Putamen (tissue), 1 donor: ENCODE measurements at regions not wholly inside any gene's neighbourhood (a gene's known extent, or its start where the extent isn't known, plus 50 kb on each side); places are given as distances from the start of the nearest gene placed in this dataset.
A peak's percentile ranks its signal among the peaks of the same experiment; 100 is the strongest.

Source experiments
- DNase-seq: peaks from one replicate; pipeline ENCODE4 v3.0.0-alpha.2; 2016; ENCODE audit warnings: low spot score

GRCh38 chr1:14100919-14101318 is 400.9 kb downstream of the PRDM2 start:
- no peak for DNase-seq

GRCh38 chr1:14102180-14102579 is 402.2 kb downstream of the PRDM2 start:
- DNase-seq: no peak

GRCh38 chr1:14103878-14104430 is 404.0 kb downstream of the PRDM2 start:
- no peak for DNase-seq

- no peak for DNase-seq
Observed at GRCh38 chr1:14106126-14106525, 406.1 kb downstream of the PRDM2 start.

DNA sequence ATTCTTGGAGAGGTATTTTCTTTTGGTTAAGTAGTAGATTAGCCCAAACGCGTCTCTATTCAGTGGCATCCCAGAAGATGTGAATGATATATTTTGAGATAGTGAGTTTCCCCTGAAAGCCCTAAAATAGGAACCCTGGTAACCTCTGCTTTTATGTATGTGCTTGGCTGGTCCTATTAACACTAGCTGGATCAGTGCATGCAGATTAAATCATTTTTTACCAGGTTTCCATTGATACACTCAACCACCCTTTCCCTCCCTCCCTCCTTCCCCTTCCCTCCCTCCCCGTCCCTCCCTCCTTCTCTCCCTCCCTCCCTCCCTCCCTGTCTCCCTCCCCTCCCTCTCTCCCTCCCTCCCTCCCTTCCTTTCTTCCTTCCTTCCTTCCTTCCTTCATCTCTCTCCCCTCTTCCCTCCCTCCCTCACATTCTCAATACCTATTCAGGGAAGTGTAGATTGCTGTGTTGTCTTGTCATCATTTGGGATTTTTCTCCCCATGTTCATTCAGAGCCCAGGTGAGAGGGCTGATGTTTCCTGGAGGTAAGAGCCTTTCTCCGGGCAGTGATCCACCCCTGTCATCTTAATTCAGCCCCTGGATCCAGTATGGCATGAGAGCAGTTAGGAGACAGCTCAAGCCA is 406.8 kb downstream of the PRDM2 start:
- DNase-seq: no peak

DNA sequence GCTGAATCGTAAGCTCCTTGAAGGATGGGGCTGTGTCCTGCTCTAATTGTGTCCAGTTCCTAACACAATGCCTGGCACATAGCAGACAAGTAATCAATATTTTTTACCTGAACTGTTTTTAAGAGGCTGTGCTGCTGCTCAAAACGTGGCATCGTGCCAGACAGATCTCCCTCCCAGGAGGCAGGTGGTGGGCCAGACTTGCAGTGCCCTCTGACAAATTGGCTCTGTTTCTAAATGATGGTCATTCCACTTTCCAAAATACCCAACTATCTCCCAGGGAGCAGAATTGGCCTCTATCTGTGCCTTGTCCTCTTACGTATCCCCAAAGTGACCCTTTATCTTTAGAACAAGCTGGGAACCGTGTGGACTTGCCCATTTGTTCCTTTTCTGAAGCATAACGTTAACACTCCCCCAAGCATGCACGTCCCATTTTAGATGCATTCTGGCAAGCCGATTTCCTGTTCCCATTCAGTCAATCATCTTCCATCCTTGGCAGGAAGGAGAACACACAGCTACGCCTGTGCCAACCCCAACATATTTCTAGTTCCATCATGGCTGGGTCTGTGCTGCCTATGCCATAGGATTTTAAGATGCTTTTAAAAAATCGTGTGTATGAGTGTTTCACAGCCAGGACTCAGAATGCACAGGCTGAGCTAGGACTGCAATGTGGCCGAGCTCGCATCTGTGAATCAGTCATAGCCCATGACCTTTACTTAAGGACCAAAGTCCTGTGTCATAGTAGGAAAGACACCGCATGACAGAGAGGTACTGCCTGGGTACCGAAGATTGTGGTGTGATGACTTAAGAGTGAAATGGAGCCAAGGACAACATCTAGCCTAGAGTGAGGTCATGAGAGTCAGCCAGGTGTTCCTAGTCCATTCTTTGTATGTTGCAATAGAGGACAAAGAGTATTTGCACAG is 408.6 kb downstream of the PRDM2 start:
- peak; percentile 60 for DNase-seq

- no peak for DNase-seq
Observed at GRCh38 chr1:14109276-14109635, 409.3 kb downstream of the PRDM2 start.

GRCh38 chr1:14110040-14110439 is 410.1 kb downstream of the PRDM2 start:
- no peak for DNase-seq

DNA sequence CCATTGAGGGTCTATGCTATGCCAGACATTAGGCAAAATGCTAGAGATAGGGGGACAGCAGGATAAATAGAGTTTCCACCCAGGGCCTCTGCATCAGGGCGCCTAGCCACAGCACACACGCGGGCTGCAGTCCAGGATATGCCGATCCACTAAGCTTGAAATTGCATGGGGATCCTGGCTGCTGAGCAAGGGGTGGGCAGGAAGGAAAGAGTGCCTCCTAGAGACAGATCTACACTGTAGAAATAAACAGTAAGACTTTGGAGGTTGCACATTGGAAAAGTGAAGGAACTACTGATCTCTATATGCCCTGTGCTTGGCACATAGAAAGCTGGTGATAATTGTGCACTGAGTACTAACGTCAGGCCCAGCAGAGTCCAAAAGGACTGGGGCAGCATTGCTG is 411.1 kb downstream of the PRDM2 start:
- no peak for DNase-seq

DNA sequence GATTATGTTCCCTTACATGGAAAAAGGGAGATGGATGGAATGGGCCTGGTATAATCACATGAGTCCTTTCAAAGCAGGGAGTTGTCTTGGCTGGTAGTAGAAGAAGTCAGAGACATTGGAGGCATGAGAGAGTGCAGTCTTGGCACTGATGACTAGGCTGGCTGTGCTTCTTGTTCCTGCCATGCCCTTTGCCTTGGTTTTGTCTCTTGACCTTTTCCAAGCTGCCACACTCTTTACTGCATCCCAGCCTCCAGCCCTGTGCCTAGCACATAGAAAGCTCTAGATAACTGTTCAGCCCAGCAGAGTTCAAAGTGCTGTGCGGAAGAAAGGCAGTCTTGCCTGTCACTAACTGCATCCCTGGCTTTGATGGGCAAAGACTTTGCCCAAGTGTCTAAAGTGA is 412.6 kb downstream of the PRDM2 start:
- DNase-seq: no peak

GRCh38 chr1:14113271-14113670 is 413.3 kb downstream of the PRDM2 start:
- DNase-seq: no peak

DNA sequence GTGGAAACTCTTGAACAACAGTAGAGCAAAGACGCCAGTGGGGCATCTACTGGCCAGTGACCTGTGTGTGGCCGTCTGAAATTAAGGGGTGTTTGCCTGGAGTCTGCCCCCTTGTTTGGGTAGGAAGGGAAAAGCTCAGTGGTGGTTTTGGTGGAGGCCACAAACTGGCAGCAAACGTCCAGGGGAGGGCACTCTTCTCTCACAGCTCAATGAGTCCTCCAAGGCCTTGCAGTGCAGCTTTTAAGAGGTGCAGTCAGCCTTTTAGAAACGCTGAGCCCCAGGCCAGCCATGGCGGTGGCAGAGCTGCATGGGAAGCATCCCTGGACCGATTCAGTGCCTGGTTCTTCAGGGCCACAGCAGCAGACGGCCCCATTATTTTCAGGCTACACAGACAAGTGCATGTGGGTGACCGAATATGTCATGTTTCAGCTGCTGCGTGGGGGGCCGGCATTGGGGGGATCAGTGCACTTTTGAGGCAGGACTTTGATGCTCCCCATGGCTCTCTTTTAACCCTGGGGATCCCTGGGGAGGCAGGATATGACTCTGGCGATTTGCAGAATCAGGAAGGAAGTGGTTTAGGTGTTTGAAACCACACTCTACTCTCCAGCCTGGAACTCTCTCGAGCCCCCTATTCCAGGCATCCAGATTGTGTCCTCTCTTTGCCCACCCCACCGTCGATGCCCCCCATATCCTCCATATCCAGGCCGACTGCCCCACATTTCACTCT is 414.0 kb downstream of the PRDM2 start:
- DNase-seq: peak; percentile 82

DNA sequence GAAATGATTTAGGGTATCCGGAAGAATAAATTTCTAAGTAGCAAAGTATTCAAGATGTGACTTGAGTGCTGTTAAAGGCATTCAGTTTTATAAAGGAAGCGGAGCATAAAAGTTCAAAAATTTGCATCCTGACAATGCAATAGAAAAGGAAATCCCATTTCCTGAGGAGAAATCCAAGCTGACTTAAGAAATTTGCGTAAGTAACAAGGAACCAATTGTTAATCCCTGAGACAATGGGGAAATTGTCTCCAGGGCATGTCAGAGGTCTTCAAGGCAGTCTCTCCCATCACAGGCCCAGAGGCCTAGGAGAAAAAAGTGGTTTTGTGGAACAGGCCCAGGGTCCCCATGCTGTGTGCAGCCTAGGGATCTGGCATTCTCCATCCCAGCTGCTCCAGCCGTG is 416.0 kb downstream of the PRDM2 start:
- no peak for DNase-seq

GRCh38 chr1:14117700-14118099 is 417.7 kb downstream of the PRDM2 start:
- no peak for DNase-seq

DNA sequence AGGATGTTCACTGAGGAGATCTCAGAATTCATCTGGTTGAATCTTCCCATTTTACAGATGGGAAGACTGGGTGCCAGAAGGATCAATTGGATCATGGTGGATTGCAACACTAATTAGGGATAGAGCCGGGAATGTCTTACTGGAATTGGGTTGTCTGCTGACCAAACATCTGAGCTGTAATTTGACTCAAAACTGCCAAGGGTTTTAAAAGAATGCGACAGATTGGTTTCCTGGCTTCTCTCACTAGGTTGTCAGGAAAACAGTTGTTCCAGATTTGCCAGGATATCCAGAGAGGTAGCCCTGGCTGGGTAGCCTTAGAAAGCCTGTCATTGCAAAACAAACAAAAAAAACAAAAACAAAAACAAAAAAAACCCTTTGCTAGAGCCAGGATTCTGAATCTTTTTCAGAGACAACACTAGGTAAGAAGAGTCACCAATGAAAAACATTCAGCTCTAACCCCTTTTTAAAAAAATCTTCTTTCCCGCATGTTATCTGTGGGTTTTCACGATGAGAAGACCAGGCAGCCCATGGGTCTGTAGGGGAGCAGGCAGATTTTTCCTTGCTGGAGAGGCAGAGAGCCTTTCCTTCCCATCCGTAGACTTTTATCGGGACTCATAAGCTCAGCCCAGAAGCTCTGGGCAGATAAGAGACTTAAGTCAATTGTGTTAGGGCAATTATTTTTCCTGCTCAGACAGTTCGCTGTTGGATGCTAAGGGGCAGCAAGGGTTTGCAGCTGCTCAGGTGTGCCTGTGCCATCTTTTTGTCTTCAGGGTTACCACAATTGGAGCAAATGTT is 418.9 kb downstream of the PRDM2 start:
- DNase-seq: no peak

DNA sequence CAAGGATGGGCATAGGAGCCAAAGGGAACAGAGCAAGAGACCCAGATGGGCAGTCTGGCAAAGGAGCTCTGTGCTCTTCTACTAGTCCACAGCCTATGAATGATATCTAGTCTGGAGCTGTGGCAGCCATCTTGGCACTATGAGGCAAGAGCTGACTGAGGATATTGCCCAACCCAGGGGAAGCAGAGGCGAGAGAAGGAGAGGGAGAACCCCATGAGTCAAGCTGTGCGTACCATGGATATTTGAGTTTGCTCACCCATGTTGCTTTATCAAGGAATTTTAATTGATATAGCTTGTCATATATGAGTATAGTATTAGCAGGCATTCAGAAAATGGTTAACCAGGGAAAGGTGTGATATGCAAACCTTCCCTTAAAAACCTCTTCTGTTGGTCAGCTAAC is 420.9 kb downstream of the PRDM2 start:
- no peak for DNase-seq

DNA sequence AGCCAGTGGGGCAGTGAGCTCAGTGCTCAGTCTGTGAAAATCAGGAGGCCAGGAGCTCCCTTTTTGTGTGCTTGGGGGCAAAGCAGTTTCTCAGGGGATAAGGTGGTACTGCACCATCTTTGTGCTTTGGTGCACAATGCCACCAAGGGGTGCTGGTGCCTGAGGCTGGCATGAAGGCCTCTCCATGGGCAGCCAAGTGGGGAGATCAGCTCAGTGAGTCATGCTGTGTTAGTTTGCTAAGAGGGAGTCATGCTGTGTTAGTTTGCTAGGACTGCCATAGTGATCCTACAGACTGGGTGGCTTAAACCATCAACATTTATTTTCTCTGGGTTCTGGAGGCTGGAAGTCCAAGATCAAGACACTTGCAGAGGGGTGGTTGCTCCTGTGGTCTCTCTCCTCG is 428.1 kb downstream of the PRDM2 start:
- DNase-seq: no peak

- DNase-seq: no peak
Observed at GRCh38 chr1:14129009-14129408, 429.0 kb downstream of the PRDM2 start.

- DNase-seq: no peak
Observed at GRCh38 chr1:14135070-14135469, 435.1 kb downstream of the PRDM2 start.

- no peak for DNase-seq
Observed at GRCh38 chr1:14136152-14136763, 436.3 kb downstream of the PRDM2 start.

- DNase-seq: no peak
Observed at GRCh38 chr1:14136881-14137280, 436.9 kb downstream of the PRDM2 start.
